Panc1 (cell line): ENCODE measurements at regions not wholly inside any gene's neighbourhood (a gene's known extent, or its start where the extent isn't known, plus 50 kb on each side); places are given as distances from the start of the nearest gene placed in this dataset.

ENCODE experiments used
- ATAC-seq: fragments of 200-7000 bp; cut with Tn5 transposase; 2 replicates; pipeline ENCODE4 v1.9.1; 2020; ENCODE audit warnings: mild to moderate bottlenecking, moderate library complexity
- BruUV-seq: library from RNA; stranded (reverse); fragments of 400-500 nt; replicated peaks from 2 replicates; lab custom pipeline; 2021; lab: Mats Ljungman, UMichigan
- CTCF ChIA-PET: fragments of 300-600 bp; sonication (Branson Sonifier 250); formaldehyde crosslinking; loops from one replicate; lab custom pipeline; 2022; ENCODE audit warnings: antibody characterized with exemption; lab: Charles Lee
- POLR2A ChIA-PET: fragments of 300-600 bp; sonication (Branson Sonifier 250); formaldehyde crosslinking; loops from one replicate; lab custom pipeline; 2022; ENCODE audit warnings: antibody characterized with exemption; lab: Charles Lee
- DNase-seq: peaks from one replicate; pipeline ENCODE4 v3.0.0-alpha.2; 2010; ENCODE audit warnings: low read depth, low spot score
- H3K27ac ChIP-seq: 2 replicates; pipeline ENCODE4 v1.5.1; 2011; ENCODE audit warnings: mild to moderate bottlenecking, low read length, inconsistent platforms
- H3K27me3 ChIP-seq: fragments of 200-500 bp; sonication (Bioruptor generic); 2 replicates; pipeline ENCODE4 v1.6.0; 2014; ENCODE audit warnings: low read length, inconsistent platforms; ENCODE audit not compliant: control insufficient read depth, insufficient read depth
- H3K36me3 ChIP-seq: fragments of 200-500 bp; sonication (Bioruptor generic); 2 replicates; pipeline ENCODE4 v1.5.1; 2014; ENCODE audit warnings: inconsistent platforms, mild to moderate bottlenecking, low read length, moderate library complexity; ENCODE audit not compliant: control insufficient read depth, insufficient read depth
- H3K4me1 ChIP-seq: 2 replicates; pipeline ENCODE4 v1.5.1; 2011; ENCODE audit warnings: inconsistent platforms, mild to moderate bottlenecking, low read length, moderate library complexity; ENCODE audit not compliant: control insufficient read depth, insufficient read depth
- H3K4me3 ChIP-seq, 2 experiments: 2 replicates each; pipeline ENCODE4 v1.5.1; 2011 to 2012; ENCODE audit warnings: low read depth in 2 of 2, low read length in 2 of 2, mild to moderate bottlenecking in 2 of 2, inconsistent platforms in 1 of 2, moderate library complexity in 1 of 2
- H3K9me3 ChIP-seq: fragments of 200-500 bp; sonication (Bioruptor generic); 2 replicates; pipeline ENCODE4 v1.5.1; 2014; ENCODE audit warnings: low read depth, mild to moderate bottlenecking, inconsistent platforms, low read length, moderate library complexity; ENCODE audit not compliant: control insufficient read depth, insufficient read depth
- POLR2AphosphoS5 ChIP-seq: IDR thresholded peaks from 2 replicates; pipeline ENCODE4 v1.6.1; 2012; ENCODE audit warnings: mild to moderate bottlenecking, low read depth, low read length, moderate library complexity
- REST ChIP-seq, 2 experiments: IDR thresholded peaks; 2 replicates each; pipeline ENCODE4 v1.6.1; 2011 to 2012; ENCODE audit warnings: low read depth in 2 of 2, control low read depth in 1 of 2, low read length in 1 of 2, mild to moderate bottlenecking in 1 of 2, moderate library complexity in 1 of 2; ENCODE audit not compliant: insufficient read depth in 1 of 2
- SIN3A ChIP-seq: IDR thresholded peaks from 2 replicates; pipeline ENCODE4 v1.6.1; 2012; ENCODE audit warnings: low read depth, mild to moderate bottlenecking, low read length, moderate library complexity, borderline replicate concordance; ENCODE audit not compliant: insufficient read depth
- TCF7L2 ChIP-seq: IDR thresholded peaks from 2 replicates; pipeline ENCODE4 v1.6.1; 2011; ENCODE audit warnings: mild to moderate bottlenecking, low read depth, low read length, inconsistent platforms
- in situ Hi-C: cut with HindIII; loops from 2 replicates; pipeline ENCODE4 v1.10.0; 2016; ENCODE audit warnings: low sequenced_read_pairs, low pct_unique_long_range_greater_than_20kb
- intact Hi-C: fragments of 100-400 bp; cut with micrococcal nuclease; formaldehyde crosslinking; loops from one replicate; pipeline ENCODE4 v1.10.0; 2022; ENCODE audit not compliant: unreplicated experiment
- TF ChIP-seq, protein P1 (sequence below): fragments of 450-650 bp; IDR thresholded peaks from 2 replicates; pipeline ENCODE4 v1.5.1; 2017; ENCODE audit warnings: mild to moderate bottlenecking

DNA sequence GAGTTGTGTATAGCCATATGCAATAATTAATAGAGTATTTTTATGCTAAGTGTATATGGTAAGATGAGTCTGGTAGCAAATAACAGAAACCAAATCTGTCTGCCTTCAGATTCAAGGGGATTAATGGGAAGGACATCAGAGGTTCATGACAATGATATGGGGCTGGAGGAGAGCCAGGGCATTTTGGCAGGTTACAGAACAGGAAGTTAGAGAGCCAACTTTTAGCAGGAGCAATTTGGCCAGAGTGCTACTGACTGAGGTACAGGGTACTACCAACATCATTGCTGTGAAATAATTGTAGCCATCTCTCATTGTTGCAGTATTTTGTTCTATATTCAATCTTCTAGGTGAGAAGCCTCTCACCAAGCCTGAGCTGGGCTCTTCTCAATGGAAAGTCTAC, 210.9 kb upstream of the FAM47A start:
- H3K4me3 ChIP-seq, result no peak overlapping the region
- DNase-seq (no peak), ATAC-seq (no peak)
- intact Hi-C loops (no loop called here), in situ Hi-C loops (no loop called here)
- no peak overlapping the region for H3K27ac ChIP-seq
- H3K9me3 ChIP-seq, result no peaks in the 10 kb centered on the region
- no peaks in the 10 kb centered on the region for H3K36me3 ChIP-seq
- BruUV-seq, result no TSS peak
- H3K27me3 ChIP-seq, result no peaks in the 10 kb centered on the region
- ChIA-PET POLR2A (no interaction called here), CTCF (no interaction called here)
- TF ChIP-seq REST (IDR thresholded peaks at IDR 0.05; ENCODE audit: insufficient read depth in 1 of 2, low read depth in 2 of 2, low read length in 1 of 2), result no peak
- no peak for TF ChIP-seq TCF7L2
- TF ChIP-seq, protein P1, sequence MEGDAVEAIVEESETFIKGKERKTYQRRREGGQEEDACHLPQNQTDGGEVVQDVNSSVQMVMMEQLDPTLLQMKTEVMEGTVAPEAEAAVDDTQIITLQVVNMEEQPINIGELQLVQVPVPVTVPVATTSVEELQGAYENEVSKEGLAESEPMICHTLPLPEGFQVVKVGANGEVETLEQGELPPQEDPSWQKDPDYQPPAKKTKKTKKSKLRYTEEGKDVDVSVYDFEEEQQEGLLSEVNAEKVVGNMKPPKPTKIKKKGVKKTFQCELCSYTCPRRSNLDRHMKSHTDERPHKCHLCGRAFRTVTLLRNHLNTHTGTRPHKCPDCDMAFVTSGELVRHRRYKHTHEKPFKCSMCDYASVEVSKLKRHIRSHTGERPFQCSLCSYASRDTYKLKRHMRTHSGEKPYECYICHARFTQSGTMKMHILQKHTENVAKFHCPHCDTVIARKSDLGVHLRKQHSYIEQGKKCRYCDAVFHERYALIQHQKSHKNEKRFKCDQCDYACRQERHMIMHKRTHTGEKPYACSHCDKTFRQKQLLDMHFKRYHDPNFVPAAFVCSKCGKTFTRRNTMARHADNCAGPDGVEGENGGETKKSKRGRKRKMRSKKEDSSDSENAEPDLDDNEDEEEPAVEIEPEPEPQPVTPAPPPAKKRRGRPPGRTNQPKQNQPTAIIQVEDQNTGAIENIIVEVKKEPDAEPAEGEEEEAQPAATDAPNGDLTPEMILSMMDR, result no peak
- TF ChIP-seq POLR2AphosphoS5, result no peak
- no peak for TF ChIP-seq SIN3A
- H3K4me1 ChIP-seq, result no peaks in the 10 kb centered on the region

DNA sequence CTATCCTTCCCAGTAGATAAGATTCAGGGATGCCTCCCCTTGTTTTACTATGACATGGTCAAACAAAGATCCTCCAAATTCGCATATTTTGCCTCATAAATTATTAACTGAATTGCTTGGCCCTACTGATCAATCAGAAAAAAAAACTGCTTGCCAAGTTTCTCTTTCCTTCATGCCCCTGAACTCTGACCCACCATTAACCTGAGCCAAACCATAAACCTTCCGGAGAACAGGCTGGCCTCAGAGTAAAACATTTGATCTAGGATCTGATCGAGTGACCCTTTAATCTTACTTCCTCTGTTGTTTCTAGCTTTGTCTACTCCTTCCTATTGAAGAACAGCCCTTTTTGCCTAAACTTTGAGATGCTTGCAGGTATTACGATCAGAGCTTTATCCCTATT, 209.7 kb upstream of the FAM47A start:
- intact Hi-C loops (no loop called here), in situ Hi-C loops (no loop called here)
- no peak for DNase-seq
- Histone ChIP-seq H3K36me3 (no peaks in the 10 kb centered on the region), H3K27ac (no peak overlapping the region), H3K27me3 (no peaks in the 10 kb centered on the region), H3K9me3 (no peaks in the 10 kb centered on the region), H3K4me1 (no peaks in the 10 kb centered on the region), H3K4me3 (no peak overlapping the region)
- ChIA-PET POLR2A (no interaction called here), CTCF (no interaction called here)
- BruUV-seq, result no TSS peak
- TF ChIP-seq SIN3A (no peak), REST (IDR thresholded peaks at IDR 0.05; ENCODE audit: insufficient read depth in 1 of 2, low read depth in 2 of 2, low read length in 1 of 2) (no peak), TCF7L2 (no peak), POLR2AphosphoS5 (no peak)
- TF ChIP-seq, protein P1, result no peak
- ATAC-seq, result no peak
